GM13976 (cell line): ENCODE measurements at regions not wholly inside any gene's neighbourhood (a gene's known extent, or its start where the extent isn't known, plus 50 kb on each side); places are given as distances from the start of the nearest gene placed in this dataset.

Experiments
- DNase-seq: peaks from one replicate; pipeline ENCODE4 v3.0.0; 2012; ENCODE audit warnings: low spot score
- in situ Hi-C: fragments of 300-500 bp; cut with MboI; formaldehyde crosslinking; loops from one replicate; pipeline ENCODE4 v1.12.0; 2022; ENCODE audit warnings: low sequenced_read_pairs, mixed read lengths, inconsistent platforms; ENCODE audit not compliant: unreplicated experiment
- TF ChIP-seq, protein P1 (sequence below): IDR thresholded peaks from 2 replicates; pipeline ENCODE4 v1.5.1; 2012; ENCODE audit warnings: borderline replicate concordance, mild to moderate bottlenecking; ENCODE audit not compliant: insufficient read depth; ENCODE audit errors: extremely low read depth, missing control alignments, control extremely low read depth

- in situ Hi-C loops = no loop called here
- no peak for DNase-seq
- TF ChIP-seq, protein P1, sequence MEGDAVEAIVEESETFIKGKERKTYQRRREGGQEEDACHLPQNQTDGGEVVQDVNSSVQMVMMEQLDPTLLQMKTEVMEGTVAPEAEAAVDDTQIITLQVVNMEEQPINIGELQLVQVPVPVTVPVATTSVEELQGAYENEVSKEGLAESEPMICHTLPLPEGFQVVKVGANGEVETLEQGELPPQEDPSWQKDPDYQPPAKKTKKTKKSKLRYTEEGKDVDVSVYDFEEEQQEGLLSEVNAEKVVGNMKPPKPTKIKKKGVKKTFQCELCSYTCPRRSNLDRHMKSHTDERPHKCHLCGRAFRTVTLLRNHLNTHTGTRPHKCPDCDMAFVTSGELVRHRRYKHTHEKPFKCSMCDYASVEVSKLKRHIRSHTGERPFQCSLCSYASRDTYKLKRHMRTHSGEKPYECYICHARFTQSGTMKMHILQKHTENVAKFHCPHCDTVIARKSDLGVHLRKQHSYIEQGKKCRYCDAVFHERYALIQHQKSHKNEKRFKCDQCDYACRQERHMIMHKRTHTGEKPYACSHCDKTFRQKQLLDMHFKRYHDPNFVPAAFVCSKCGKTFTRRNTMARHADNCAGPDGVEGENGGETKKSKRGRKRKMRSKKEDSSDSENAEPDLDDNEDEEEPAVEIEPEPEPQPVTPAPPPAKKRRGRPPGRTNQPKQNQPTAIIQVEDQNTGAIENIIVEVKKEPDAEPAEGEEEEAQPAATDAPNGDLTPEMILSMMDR = no peak
Measured at GRCh38 chr4:30437316-30437715, 282.9 kb upstream of the PCDH7 start.

DNA sequence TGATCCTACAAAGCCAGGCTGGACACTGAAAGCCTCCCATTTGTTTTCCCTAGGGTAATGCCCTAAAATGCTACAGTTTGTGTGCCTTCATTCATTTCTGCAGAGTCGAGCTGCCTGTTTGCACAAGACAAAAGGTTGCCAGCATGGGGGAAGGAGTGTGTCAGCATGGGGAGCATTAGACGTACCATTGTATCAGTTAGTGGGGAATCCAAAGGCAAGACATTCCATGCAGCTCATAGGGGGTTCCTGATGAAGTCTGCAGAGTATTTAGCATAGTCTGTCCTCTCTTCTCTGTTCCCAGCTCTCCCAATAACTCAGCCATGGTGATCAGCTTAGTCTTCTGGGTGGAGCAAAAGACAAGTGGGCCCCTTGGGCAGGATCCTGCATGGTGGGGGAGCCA, 276.9 kb upstream of the PCDH7 start:
- in situ Hi-C loops = no loop called here
- TF ChIP-seq, protein P1 = no peak
- DNase-seq = no peak

DNA sequence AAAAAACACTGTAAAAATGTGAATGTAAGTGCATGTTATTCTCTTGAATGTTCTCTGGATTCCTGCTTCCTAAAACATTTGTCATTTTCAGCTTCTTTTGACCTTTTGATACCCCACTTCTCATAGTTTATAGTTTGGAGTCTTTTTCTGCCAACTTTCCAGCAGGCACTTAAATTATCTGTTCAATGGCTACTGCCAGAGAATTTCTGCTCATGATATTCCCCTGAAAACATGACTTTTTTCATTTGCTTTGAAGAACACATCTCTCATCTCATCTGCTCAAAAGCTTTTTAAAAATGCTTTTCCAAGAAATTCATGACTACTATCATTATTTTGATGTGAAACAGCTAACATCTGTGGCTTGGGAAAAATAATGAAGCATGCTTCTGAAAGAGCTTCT, 269.7 kb upstream of the PCDH7 start:
- no peak for DNase-seq
- in situ Hi-C loops = no loop called here
- TF ChIP-seq, protein P1 = no peak

DNA sequence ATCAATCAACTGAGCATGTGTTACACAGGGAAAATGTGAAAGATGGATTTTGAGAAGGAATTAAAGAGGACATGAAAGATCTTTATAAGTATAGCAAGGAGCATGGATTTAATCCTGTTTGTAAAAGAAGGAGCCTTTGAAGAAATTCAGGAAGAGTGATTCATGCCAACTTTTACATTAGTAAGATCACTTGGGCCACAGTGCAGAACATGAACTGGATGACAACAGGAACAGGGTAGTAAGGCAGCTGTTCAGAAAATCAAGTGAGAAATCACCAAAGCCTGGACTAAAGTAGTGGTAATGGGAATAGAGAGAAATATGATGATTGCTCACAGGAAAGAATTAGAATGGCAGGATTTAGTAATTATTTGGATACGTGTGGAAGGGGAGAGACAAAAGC, 265.7 kb upstream of the PCDH7 start:
- in situ Hi-C loops = no loop called here
- DNase-seq = no peak
- TF ChIP-seq, protein P1 = no peak

DNA sequence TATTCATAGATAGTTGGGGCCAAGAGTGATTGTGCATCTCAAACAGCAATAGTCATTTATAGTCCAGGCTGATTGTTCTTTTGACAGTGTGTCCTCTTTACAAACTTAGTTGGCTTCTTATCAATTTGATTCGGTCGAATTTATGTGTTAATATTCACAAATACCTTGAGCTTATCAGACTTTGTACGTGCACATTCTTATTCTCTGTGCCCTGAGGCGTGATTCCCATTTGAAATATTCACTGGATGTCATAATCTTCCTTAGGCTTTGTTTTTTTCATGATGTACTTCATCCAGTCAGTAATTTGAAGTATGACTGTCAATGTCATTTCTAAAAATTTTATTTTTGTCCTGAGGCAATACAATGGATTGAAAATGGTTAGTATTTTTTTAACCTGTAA, 263.5 kb upstream of the PCDH7 start:
- in situ Hi-C loops = no loop called here
- TF ChIP-seq, protein P1 = no peak
- DNase-seq = no peak

- TF ChIP-seq, protein P1 = no peak
- in situ Hi-C loops = no loop called here
- DNase-seq = no peak
Measured at GRCh38 chr4:30460818-30461217, 259.4 kb upstream of the PCDH7 start.

- no peak for DNase-seq
- in situ Hi-C loops = no loop called here
- TF ChIP-seq, protein P1 = no peak
Measured at GRCh38 chr4:30461218-30461617, 259.0 kb upstream of the PCDH7 start.
